SKM-1 treated with dmso at 0.1 percent for 144 hours (cell line): ENCODE measurements at regions not wholly inside any gene's neighbourhood (a gene's known extent, or its start where the extent isn't known, plus 50 kb on each side); places are given as distances from the start of the nearest gene placed in this dataset.
"Not testable (repeated sequence)": the region's sequence is repeated elsewhere in the genome, so short reads cannot be mapped to it uniquely, and the experiment has no call there.

Experiments
- DNase-seq: peaks from one replicate; lab custom pipeline; 2025; ENCODE audit not compliant: unreplicated experiment; lab: John Stamatoyannopoulos, UW

GRCh38 chr6:170003027-170003426 is 251.6 kb downstream of the ERMARD start:
- DNase-seq: no peak

GRCh38 chr6:170001782-170002181 is 250.4 kb downstream of the ERMARD start:
- DNase-seq: not testable (repeated sequence)

- no peak for DNase-seq
Observed at GRCh38 chr6:170000071-170000843, 248.8 kb downstream of the ERMARD start.

GRCh38 chr6:169999367-169999766 is 247.9 kb downstream of the ERMARD start:
- DNase-seq: no peak

- DNase-seq: no peak
Observed at GRCh38 chr6:169998457-169998856, 247.0 kb downstream of the ERMARD start.

- no peak for DNase-seq
Observed at GRCh38 chr6:169997930-169998218, 246.5 kb downstream of the ERMARD start.

GRCh38 chr6:169997187-169997929 is 245.9 kb downstream of the ERMARD start:
- no peak for DNase-seq

GRCh38 chr6:169996378-169997051 is 245.1 kb downstream of the ERMARD start:
- no peak for DNase-seq

- no peak for DNase-seq
Observed at GRCh38 chr6:169994739-169995138, 243.3 kb downstream of the ERMARD start.

GRCh38 chr6:169993861-169994481 is 242.5 kb downstream of the ERMARD start:
- no peak for DNase-seq

GRCh38 chr6:169991913-169992312 is 240.5 kb downstream of the ERMARD start:
- DNase-seq: no peak

GRCh38 chr6:169991031-169991390 is 239.6 kb downstream of the ERMARD start:
- no peak for DNase-seq

- DNase-seq: no peak
Observed at GRCh38 chr6:169990095-169991030, 238.9 kb downstream of the ERMARD start.

- no peak for DNase-seq
Observed at GRCh38 chr6:169989594-169989993, 238.2 kb downstream of the ERMARD start.

- no peak for DNase-seq
Observed at GRCh38 chr6:169988769-169989550, 237.5 kb downstream of the ERMARD start.

GRCh38 chr6:169986848-169987498 is 235.6 kb downstream of the ERMARD start:
- DNase-seq: no peak

GRCh38 chr6:169986171-169986847 is 234.9 kb downstream of the ERMARD start:
- no peak for DNase-seq

GRCh38 chr6:169985121-169986015 is 233.9 kb downstream of the ERMARD start:
- no peak for DNase-seq
